H1 (cell line): ENCODE measurements at regions not wholly inside any gene's neighbourhood (a gene's known extent, or its start where the extent isn't known, plus 50 kb on each side); places are given as distances from the start of the nearest gene placed in this dataset.

ENCODE experiments used
- ASH2L ChIP-seq: fragments of 200-600, 300-600 bp; sonication (generic); IDR thresholded peaks from one replicate; pipeline ENCODE4 v1.7.1; 2017; ENCODE audit warnings: low read length
- CBX8 ChIP-seq: fragments of 300-800, 300-1000 bp; sonication (generic); IDR thresholded peaks from 2 replicates; pipeline ENCODE4 v1.7.1; 2016; ENCODE audit warnings: low read depth, low read length, borderline replicate concordance
- CHD7 ChIP-seq: fragments of 300-600 bp; sonication (generic); IDR thresholded peaks from 2 replicates; pipeline ENCODE4 v1.7.1; 2012; ENCODE audit warnings: low read length, moderate library complexity, mild to moderate bottlenecking, inconsistent platforms; ENCODE audit not compliant: insufficient replicate concordance
- CREB1 ChIP-seq: IDR thresholded peaks from 2 replicates; pipeline ENCODE4 v1.6.1; 2012; ENCODE audit warnings: inconsistent platforms
- GABPA ChIP-seq: IDR thresholded peaks from 2 replicates; pipeline ENCODE4 v1.6.1; 2011; ENCODE audit warnings: mild to moderate bottlenecking, low read length, moderate library complexity, borderline replicate concordance; ENCODE audit not compliant: insufficient read depth
- MAX ChIP-seq: IDR thresholded peaks from 2 replicates; pipeline ENCODE4 v1.6.1; 2012; ENCODE audit warnings: inconsistent platforms
- NRF1 ChIP-seq: IDR thresholded peaks from 2 replicates; pipeline ENCODE4 v1.6.1; 2011; ENCODE audit warnings: mild to moderate bottlenecking, low read depth, low read length, improper control_type of control experiment
- POLR2AphosphoS5 ChIP-seq: IDR thresholded peaks from 2 replicates; pipeline ENCODE4 v1.6.1; 2011; ENCODE audit warnings: low read depth, low read length
- SIX5 ChIP-seq: IDR thresholded peaks from 2 replicates; pipeline ENCODE4 v1.6.1; 2011; ENCODE audit warnings: mild to moderate bottlenecking, low read depth, low read length
- USF2 ChIP-seq: IDR thresholded peaks from 2 replicates; pipeline ENCODE4 v1.6.1; 2011; ENCODE audit warnings: low read length, improper control_type of control experiment

GRCh38 chr5:125894383-125894782, 528.8 kb upstream of the GRAMD2B start (continued):
- no peak for TF ChIP-seq CHD7
- no peak for TF ChIP-seq CBX8
- no peak for TF ChIP-seq SIX5
- TF ChIP-seq NRF1: no peak
- TF ChIP-seq USF2: no peak
- no peak for TF ChIP-seq CREB1
- no peak for TF ChIP-seq MAX
- TF ChIP-seq GABPA: no peak
- no peak for TF ChIP-seq ASH2L
- TF ChIP-seq POLR2AphosphoS5: no peak
